ENCODE measurements at regions not wholly inside any gene's neighbourhood (a gene's known extent, or its start where the extent isn't known, plus 50 kb on each side); places are given as distances from the start of the nearest gene placed in this dataset.

GRCh38 chr22:49460091-49460490 is 367.6 kb downstream of the BRD1 start:
- no peak overlapping the region for H3K27ac Mint-ChIP-seq

More at GRCh38 chr22:49460091-49460490, 367.6 kb downstream of the BRD1 start:
- H3K36me3 ChIP-seq (ENCODE audit: insufficient read depth) = peaks cover 3% of the 10 kb centered on the region; the same call in 1 of the 2 replicates
- H3K27ac ChIP-seq (ENCODE audit: low read depth) = no peak overlapping the region
- H2AFZ ChIP-seq = no peak overlapping the region
- H3K4me2 ChIP-seq = no peak overlapping the region
- DNase-seq (ENCODE audit: low spot score) (no peak), ATAC-seq (no peak)
- no peaks in the 10 kb centered on the region for H3K4me1 ChIP-seq (ENCODE audit: insufficient read depth)
- Mint-ChIP-seq H3K4me1 (peaks cover 29% of the 10 kb centered on the region), H3K36me3 (ENCODE audit: low read depth) (no peaks in the 10 kb centered on the region), H3K27me3 (ENCODE audit: insufficient read depth, low read depth, poor library complexity) (peaks cover 19% of the 10 kb centered on the region), H3K4me3 (no peak overlapping the region), H3K9me3 (no peaks in the 10 kb centered on the region; the same call in 2 of the 3 replicates)
- no peaks in the 10 kb centered on the region for H4K20me1 ChIP-seq (replicated peaks; ENCODE audit: insufficient read depth)
- H3K9me2 ChIP-seq (ENCODE audit: insufficient read depth) = no peaks in the 10 kb centered on the region
- H3F3A ChIP-seq (replicated peaks; ENCODE audit: low read depth) = no peaks in the 10 kb centered on the region
- H3K27me3 ChIP-seq (ENCODE audit: insufficient read depth) = no peaks in the 10 kb centered on the region
- no peak overlapping the region for H3K4me3 ChIP-seq
- TF ChIP-seq JUNB (IDR thresholded peaks at IDR 0.05; ENCODE audit: unreplicated experiment) (no peak), CTCF (conservative IDR thresholded peaks at IDR 0.05; ENCODE audit: low read depth in 2 of 2) (no peak), NANOG (IDR thresholded peaks at IDR 0.05; ENCODE audit: borderline replicate concordance) (no peak), ZNF114 (CRISPR knock-in tag; IDR thresholded peaks at IDR 0.05) (no peak), EZH2phosphoT487 (IDR thresholded peaks at IDR 0.05; ENCODE audit: unreplicated experiment) (no peak), ETS1 (IDR thresholded peaks at IDR 0.05) (no peak), REST (IDR thresholded peaks at IDR 0.05; ENCODE audit: unreplicated experiment) (no peak), CREB1 (CRISPR knock-in tag; IDR thresholded peaks at IDR 0.05; ENCODE audit: low read depth) (no peak), ZNF331 (CRISPR knock-in tag; IDR thresholded peaks at IDR 0.05; ENCODE audit: low read depth) (no peak)
- H3K79me2 ChIP-seq (replicated peaks; ENCODE audit: insufficient read depth) = no peaks in the 10 kb centered on the region

Measured in GM23338 (cell line).